CD4-positive, alpha-beta T cell (primary cell): ENCODE measurements at regions not wholly inside any gene's neighbourhood (a gene's known extent, or its start where the extent isn't known, plus 50 kb on each side); places are given as distances from the start of the nearest gene placed in this dataset.

ENCODE experiments used
- ATAC-seq: fragments of 200-7000 bp; cut with Tn5 transposase; one replicate; pipeline ENCODE4 v1.10.0; 2022; ENCODE audit warnings: mild to moderate bottlenecking; ENCODE audit not compliant: poor library complexity
- CTCF ChIA-PET: fragments of 350-600 bp; sonication (Branson Sonifier 250); formaldehyde crosslinking; loops from one replicate; lab custom pipeline; 2021; ENCODE audit warnings: antibody characterized with exemption, inconsistent platforms; lab: Charles Lee
- POLR2A ChIA-PET: fragments of 350-600 bp; sonication (Branson Sonifier 250); formaldehyde crosslinking; loops from one replicate; lab custom pipeline; 2021; ENCODE audit warnings: antibody characterized with exemption, inconsistent platforms; lab: Charles Lee
- DNase-seq, 14 experiments: peaks; one replicate each; pipeline ENCODE4 v3.0.0-alpha.2; 2013 to 2020; ENCODE audit warnings: mixed read lengths in 2 of 14
- H3K27ac ChIP-seq, 2 donors: one replicate each; pipeline versions ENCODE4 v1.5.1 to v1.7.0; 2013; ENCODE audit warnings: low read length in 2 of 2, low read depth in 1 of 2, mild to moderate bottlenecking in 1 of 2
- H3K27me3 ChIP-seq, 2 experiments: 1 replicate in 1 of 2; 2 replicates in 1 of 2; pipeline versions ENCODE4 v1.6.1 to v1.7.0; 2013; ENCODE audit warnings: low read length in 2 of 2, control low read depth in 1 of 2, mild to moderate bottlenecking in 1 of 2, moderate library complexity in 1 of 2; ENCODE audit not compliant: insufficient read depth in 2 of 2, control insufficient read depth in 1 of 2
- H3K36me3 ChIP-seq: one replicate; pipeline ENCODE4 v1.6.1; 2013; ENCODE audit warnings: low read length, control low read depth; ENCODE audit not compliant: insufficient read depth
- H3K4me1 ChIP-seq: one replicate; pipeline ENCODE4 v1.6.1; 2013; ENCODE audit warnings: low read length, control low read depth; ENCODE audit not compliant: insufficient read depth
- H3K4me3 ChIP-seq: one replicate; pipeline ENCODE4 v1.5.1; 2013; ENCODE audit warnings: mild to moderate bottlenecking, low read length, moderate library complexity
- H3K9me3 ChIP-seq, 2 experiments: 1 replicate in 1 of 2; 2 replicates in 1 of 2; pipeline versions ENCODE4 v1.6.1 to v1.7.0; 2013; ENCODE audit warnings: low read length in 2 of 2, mild to moderate bottlenecking in 2 of 2, control low read depth in 1 of 2, moderate library complexity in 1 of 2; ENCODE audit not compliant: control insufficient read depth in 1 of 2, insufficient read depth in 1 of 2
- H3K27ac Mint-ChIP-seq: one replicate; pipeline ENCODE4 v1.8.0; 2020; ENCODE audit warnings: mixed read lengths
- H3K27me3 Mint-ChIP-seq: one replicate; pipeline ENCODE4 v1.8.0; 2021; ENCODE audit warnings: mixed read lengths
- H3K36me3 Mint-ChIP-seq: one replicate; pipeline ENCODE4 v1.8.0; 2021; ENCODE audit warnings: low read depth, mixed read lengths
- H3K4me1 Mint-ChIP-seq: one replicate; pipeline ENCODE4 v1.8.0; 2021; ENCODE audit warnings: low read depth, mixed read lengths
- H3K4me3 Mint-ChIP-seq: one replicate; pipeline ENCODE4 v1.8.0; 2020; ENCODE audit warnings: mild to moderate bottlenecking, mixed read lengths
- H3K9me3 Mint-ChIP-seq: one replicate; pipeline ENCODE4 v1.8.0; 2020; ENCODE audit warnings: mixed read lengths
- CTCF ChIP-seq: fragments of 200-600 bp; IDR thresholded peaks from one replicate; pipeline ENCODE4 v1.8.0; 2022; ENCODE audit warnings: antibody characterized with exemption, mild to moderate bottlenecking
- intact Hi-C, 2 experiments: fragments of 100-400 bp; cut with DNase I in 1 of 2; cut with micrococcal nuclease in 1 of 2; formaldehyde crosslinking; loops; one replicate each; pipeline versions ENCODE4 v1.15.1 to v1.9.0; 2023 to 2025; cut with DNase I, micrococcal nuclease

GRCh38 chr11:134802598-134802997 is 390.6 kb upstream of the B3GAT1 start:
- CTCF ChIA-PET, result no interaction called here
- Histone ChIP-seq H3K4me3 (no peak overlapping the region), H3K4me1 (no peaks in the 10 kb centered on the region), H3K36me3 (no peaks in the 10 kb centered on the region), H3K27me3 (peaks cover 0 to 8% of the 10 kb centered on the region in 2 experiments), H3K9me3 (no peaks in the 10 kb centered on the region), H3K27ac (no peak overlapping the region)
- POLR2A ChIA-PET, result no interaction called here
- H3K27me3 Mint-ChIP-seq, result peaks cover 53% of the 10 kb centered on the region
- intact Hi-C loops, result no loop called here
- H3K4me1 Mint-ChIP-seq, result no peaks in the 10 kb centered on the region
- no peak for TF ChIP-seq CTCF
- ATAC-seq (no peak), DNase-seq (no peak)
- no peaks in the 10 kb centered on the region for H3K36me3 Mint-ChIP-seq
- H3K9me3 Mint-ChIP-seq, result no peaks in the 10 kb centered on the region
- H3K4me3 Mint-ChIP-seq, result no peak overlapping the region
- H3K27ac Mint-ChIP-seq, result no peak overlapping the region

- H3K27ac Mint-ChIP-seq, result no peak overlapping the region
- ATAC-seq (no peak), DNase-seq (no peak)
- H3K4me1 Mint-ChIP-seq, result no peaks in the 10 kb centered on the region
- POLR2A ChIA-PET, result no interaction called here
- CTCF ChIA-PET, result no interaction called here
- no peak for TF ChIP-seq CTCF
- Histone ChIP-seq H3K4me3 (no peak overlapping the region), H3K4me1 (no peaks in the 10 kb centered on the region), H3K36me3 (no peaks in the 10 kb centered on the region), H3K27me3 (peaks cover 0 to 8% of the 10 kb centered on the region in 2 experiments), H3K9me3 (no peaks in the 10 kb centered on the region), H3K27ac (no peak overlapping the region)
- intact Hi-C loops, result no loop called here
- H3K27me3 Mint-ChIP-seq, result peaks cover 48% of the 10 kb centered on the region
- no peaks in the 10 kb centered on the region for H3K9me3 Mint-ChIP-seq
- H3K4me3 Mint-ChIP-seq, result no peak overlapping the region
- H3K36me3 Mint-ChIP-seq, result no peaks in the 10 kb centered on the region
Measured at GRCh38 chr11:134802116-134802515, 390.1 kb upstream of the B3GAT1 start.

- peaks cover 0 to 8% of the 10 kb centered on the region in 2 experiments for H3K27me3 ChIP-seq
Measured at GRCh38 chr11:134801570-134801969, 389.5 kb upstream of the B3GAT1 start.

More at GRCh38 chr11:134801570-134801969, 389.5 kb upstream of the B3GAT1 start:
- Mint-ChIP-seq H3K36me3 (no peaks in the 10 kb centered on the region), H3K27ac (no peak overlapping the region), H3K27me3 (peaks cover 48% of the 10 kb centered on the region), H3K9me3 (no peaks in the 10 kb centered on the region), H3K4me1 (no peaks in the 10 kb centered on the region), H3K4me3 (no peak overlapping the region)
- Histone ChIP-seq H3K9me3 (no peaks in the 10 kb centered on the region), H3K27ac (no peak overlapping the region), H3K4me3 (no peak overlapping the region), H3K4me1 (no peaks in the 10 kb centered on the region), H3K36me3 (no peaks in the 10 kb centered on the region)
- ATAC-seq, result no peak
- POLR2A ChIA-PET, result no interaction called here
- intact Hi-C loops, result no loop called here
- no peak for TF ChIP-seq CTCF
- no peak for DNase-seq
- CTCF ChIA-PET, result no interaction called here
